GM12878 (cell line): ENCODE measurements at regions not wholly inside any gene's neighbourhood (a gene's known extent, or its start where the extent isn't known, plus 50 kb on each side); places are given as distances from the start of the nearest gene placed in this dataset.

Experiments
- CBFB ChIP-seq: IDR thresholded peaks from 2 replicates; pipeline ENCODE4 v1.6.1; 2016; ENCODE audit warnings: antibody characterized with exemption, low read depth
- CBX5 ChIP-seq: sonication (generic); IDR thresholded peaks from 2 replicates; pipeline ENCODE4 v1.6.1; 2016; ENCODE audit warnings: low read depth, moderate library complexity, mild to moderate bottlenecking, inconsistent platforms
- CTCF ChIP-seq, 3 experiments: IDR thresholded peaks in 2 of 3; conservative IDR thresholded peaks in 1 of 3; 2 replicates each; pipeline ENCODE4 v1.5.1; 2011; ENCODE audit warnings: low read depth in 3 of 3, low read length in 3 of 3, mild to moderate bottlenecking in 3 of 3, control low read depth in 2 of 3, moderate library complexity in 2 of 3, inconsistent platforms in 1 of 3, mixed read lengths in 1 of 3; ENCODE audit not compliant: control insufficient read depth in 2 of 3, insufficient read depth in 1 of 3; ENCODE audit errors: extremely low read depth in 1 of 3
- EP300 ChIP-seq, 2 experiments: fragments of 150-350 bp in 1 of 2; IDR thresholded peaks; 2 replicates each; pipeline ENCODE4 v1.6.1; 2011 to 2012; ENCODE audit warnings: low read depth in 2 of 2, low read length in 2 of 2, borderline replicate concordance in 1 of 2, improper control_type of control experiment in 1 of 2, inconsistent platforms in 1 of 2; ENCODE audit not compliant: control insufficient read depth in 1 of 2
- EZH2 ChIP-seq: IDR thresholded peaks from 2 replicates; pipeline ENCODE4 v1.6.1; 2012; ENCODE audit warnings: low read depth, mild to moderate bottlenecking, control low read depth, inconsistent platforms, low read length, borderline replicate concordance; ENCODE audit not compliant: control insufficient read depth
- JUNB ChIP-seq: IDR thresholded peaks from 2 replicates; pipeline ENCODE4 v1.6.1; 2016; ENCODE audit warnings: antibody characterized with exemption, mild to moderate bottlenecking
- NFXL1 ChIP-seq: fragments of 450-650 bp; IDR thresholded peaks from 2 replicates; pipeline ENCODE4 v1.6.1; 2017; ENCODE audit warnings: antibody characterized with exemption, mild to moderate bottlenecking, borderline replicate concordance
- NR2C1 ChIP-seq: fragments of 450-650 bp; IDR thresholded peaks from 2 replicates; pipeline ENCODE4 v1.6.1; 2017; ENCODE audit warnings: antibody characterized with exemption, mild to moderate bottlenecking, moderate library complexity
- POLR2A ChIP-seq: IDR thresholded peaks from 2 replicates; pipeline ENCODE4 v1.6.1; 2011; ENCODE audit warnings: low read depth, mild to moderate bottlenecking, low read length
- RAD21 ChIP-seq: IDR thresholded peaks from 2 replicates; pipeline ENCODE4 v1.6.1; 2011; ENCODE audit warnings: mild to moderate bottlenecking, low read depth, low read length, moderate library complexity; ENCODE audit not compliant: insufficient read depth
- SMC3 ChIP-seq: IDR thresholded peaks from 2 replicates; pipeline ENCODE4 v1.6.1; 2011; ENCODE audit warnings: low read length, improper control_type of control experiment, borderline replicate concordance
- SREBF1 ChIP-seq: IDR thresholded peaks from 2 replicates; pipeline ENCODE4 v1.6.1; 2012; ENCODE audit warnings: mild to moderate bottlenecking, low read length
- ZNF274 ChIP-seq: IDR thresholded peaks from one replicate; pipeline ENCODE4 v1.8.0; 2011; ENCODE audit not compliant: insufficient read length, insufficient read depth

GRCh38 chr18:44028109-44028508 is 652.6 kb upstream of the SETBP1 start:
- TF ChIP-seq EP300 (IDR thresholded peaks at IDR 0.05; ENCODE audit: borderline replicate concordance in 1 of 2, control insufficient read depth in 1 of 2, low read depth in 2 of 2, low read length in 2 of 2) (no peak), CTCF (IDR thresholded peaks at IDR 0.05 in 2 of 3, conservative IDR thresholded peaks at IDR 0.05 in 1 of 3; ENCODE audit: control insufficient read depth in 2 of 3, extremely low read depth in 1 of 3, insufficient read depth in 1 of 3, low read depth in 3 of 3, low read length in 3 of 3) (no peak), ZNF274 (no peak), EZH2 (no peak), RAD21 (no peak), NR2C1 (no peak), CBFB (no peak), CBX5 (no peak), JUNB (no peak), POLR2A (no peak), SMC3 (no peak), NFXL1 (no peak), SREBF1 (no peak)
